Prostate gland (tissue), 2 donors: ENCODE measurements at regions not wholly inside any gene's neighbourhood (a gene's known extent, or its start where the extent isn't known, plus 50 kb on each side); places are given as distances from the start of the nearest gene placed in this dataset.

Experiments
- CTCF ChIP-seq, 4 experiments: fragments of 200-600 bp in 2 of 4; fragments of 450-650 bp in 2 of 4; sonication (generic) in 2 of 4; IDR thresholded peaks; 1 replicate in 3 of 4; 2 replicates in 1 of 4; pipeline ENCODE4 v1.5.1; 2016 to 2019; ENCODE audit warnings: antibody characterized with exemption in 4 of 4, mild to moderate bottlenecking in 2 of 4, moderate library complexity in 2 of 4
- POLR2AphosphoS5 ChIP-seq: sonication (generic); formaldehyde crosslinking; IDR thresholded peaks from one replicate; pipeline ENCODE4 v1.6.1; 2017; ENCODE audit warnings: antibody characterized with exemption

GRCh38 chr12:84201976-84202375 lies 710.6 kb downstream of the SLC6A15 start:
- TF ChIP-seq CTCF (IDR thresholded peaks at IDR 0.05) = no peak
- TF ChIP-seq POLR2AphosphoS5 = no peak
